Endothelial cell of umbilical vein (primary cell): ENCODE measurements at regions not wholly inside any gene's neighbourhood (a gene's known extent, or its start where the extent isn't known, plus 50 kb on each side); places are given as distances from the start of the nearest gene placed in this dataset.

ENCODE experiments used
- BruUV-seq: library from RNA; stranded (reverse); fragments of 400-500 nt; replicated peaks from 2 replicates; lab custom pipeline; 2021; lab: Mats Ljungman, UMichigan
- CTCF ChIA-PET: fragments of 300-600, 350-600 bp; sonication (Branson Sonifier 250); formaldehyde crosslinking; loops from one replicate; lab custom pipeline; 2021; ENCODE audit warnings: antibody characterized with exemption, inconsistent platforms; lab: Charles Lee
- POLR2A ChIA-PET: fragments of 300-600, 350-600 bp; sonication (Branson Sonifier 250); formaldehyde crosslinking; loops from one replicate; lab custom pipeline; 2021; ENCODE audit warnings: antibody characterized with exemption, inconsistent platforms; lab: Charles Lee
- DNase-seq: peaks from one replicate; pipeline ENCODE4 v3.0.0-alpha.2; 2011; ENCODE audit warnings: low read depth, low spot score
- FAIRE-seq: peaks from 2 replicates; lab custom pipeline; 2011; peaks lifted over from hg19 to GRCh38; lab: Jason Lieb, UNC
- H2AFZ ChIP-seq: 2 replicates; pipeline ENCODE4 v1.6.0; 2012; ENCODE audit warnings: low read depth, low read length, control low read depth, inconsistent platforms
- H3K27ac ChIP-seq: 2 replicates; pipeline ENCODE4 v1.5.1; 2011; ENCODE audit warnings: low read depth, mild to moderate bottlenecking, control low read depth, low read length, moderate library complexity; ENCODE audit not compliant: insufficient read depth
- H3K27me3 ChIP-seq, 2 experiments: 2 replicates each; pipeline versions ENCODE4 v1.6.0 to v1.6.1; 2011; ENCODE audit warnings: low read length in 2 of 2, mixed read lengths in 1 of 2; ENCODE audit not compliant: control insufficient read depth in 2 of 2, insufficient read depth in 2 of 2
- H3K36me3 ChIP-seq, 2 experiments: 2 replicates in 1 of 2; 3 replicates in 1 of 2; pipeline ENCODE4 v1.5.1; 2011; ENCODE audit warnings: low read length in 2 of 2, mild to moderate bottlenecking in 1 of 2, moderate library complexity in 1 of 2; ENCODE audit not compliant: control insufficient read depth in 2 of 2, insufficient read depth in 2 of 2; ENCODE audit errors: extremely low read depth in 1 of 2
- H3K4me1 ChIP-seq: 3 replicates; pipeline ENCODE4 v1.5.1; 2011; ENCODE audit warnings: mild to moderate bottlenecking, low read length; ENCODE audit not compliant: control insufficient read depth, insufficient read depth; ENCODE audit errors: extremely low read depth
- H3K4me2 ChIP-seq: 2 replicates; pipeline ENCODE4 v1.6.1; 2011; ENCODE audit warnings: low read length, control low read depth, mixed read lengths; ENCODE audit not compliant: insufficient read depth
- H3K4me3 ChIP-seq, 3 experiments: fragments of 200-600 bp in 1 of 3; sonication (generic), shearing (Covaris generic) in 1 of 3; replicated peaks in 1 of 3; 2 replicates each; pipeline ENCODE4 v1.5.1; 2011 to 2016; ENCODE audit warnings: control low read depth in 3 of 3, low read length in 3 of 3, mild to moderate bottlenecking in 2 of 3, inconsistent platforms in 1 of 3, low read depth in 1 of 3, moderate library complexity in 1 of 3; ENCODE audit not compliant: insufficient read depth in 1 of 3
- H3K79me2 ChIP-seq: 2 replicates; pipeline ENCODE4 v1.6.0; 2012; ENCODE audit warnings: low read length, inconsistent platforms; ENCODE audit not compliant: control insufficient read depth, insufficient read depth
- H3K9ac ChIP-seq: replicated peaks from 2 replicates; pipeline ENCODE3; 2011; ENCODE audit warnings: low read length, control low read depth; ENCODE audit not compliant: insufficient read depth; ENCODE audit errors: extremely low read depth
- H3K9me1 ChIP-seq: replicated peaks from 3 replicates; pipeline ENCODE4 v1.6.0; 2011; ENCODE audit warnings: mild to moderate bottlenecking, low read length; ENCODE audit not compliant: control insufficient read depth, insufficient read depth; ENCODE audit errors: extremely low read depth
- H3K9me3 ChIP-seq: replicated peaks from 2 replicates; pipeline ENCODE4 v1.5.1; 2012; ENCODE audit warnings: low read length, inconsistent platforms; ENCODE audit not compliant: control insufficient read depth, insufficient read depth
- H4K20me1 ChIP-seq: replicated peaks from 2 replicates; pipeline ENCODE3; 2011; ENCODE audit warnings: mild to moderate bottlenecking, low read length; ENCODE audit not compliant: control insufficient read depth, insufficient read depth; ENCODE audit errors: extremely low read depth
- EZH2 ChIP-seq: IDR thresholded peaks from 2 replicates; pipeline ENCODE4 v1.6.1; 2012; ENCODE audit warnings: borderline replicate concordance, low read depth, mild to moderate bottlenecking, moderate library complexity, low read length, inconsistent platforms; ENCODE audit not compliant: severe bottlenecking
- FOS ChIP-seq: IDR thresholded peaks from 2 replicates; pipeline ENCODE4 v1.6.1; 2011; ENCODE audit warnings: mild to moderate bottlenecking, low read length, moderate library complexity, borderline replicate concordance; ENCODE audit not compliant: insufficient read depth
- GATA2 ChIP-seq: IDR thresholded peaks from 2 replicates; pipeline ENCODE4 v1.7.0; 2011; ENCODE audit warnings: low read depth, mild to moderate bottlenecking, moderate library complexity, mixed read lengths, low read length; ENCODE audit not compliant: insufficient read length, insufficient read depth
- JUN ChIP-seq: IDR thresholded peaks from 2 replicates; pipeline ENCODE4 v1.6.1; 2011; ENCODE audit warnings: borderline replicate concordance, low read depth; ENCODE audit not compliant: insufficient read length, insufficient read depth
- MYC ChIP-seq: IDR thresholded peaks from one replicate; pipeline ENCODE4 v1.6.1; 2011; ENCODE audit warnings: mild to moderate bottlenecking, low read depth, low read length
- POLR2A ChIP-seq: IDR thresholded peaks from 2 replicates; pipeline ENCODE4 v1.6.1; 2012; ENCODE audit warnings: low read depth, mild to moderate bottlenecking, control low read depth, low read length
- POLR2AphosphoS5 ChIP-seq: IDR thresholded peaks from 2 replicates; pipeline ENCODE4 v1.6.1; 2012; ENCODE audit warnings: low read depth, mild to moderate bottlenecking, control low read depth, low read length, moderate library complexity; ENCODE audit not compliant: insufficient read depth
- dilution Hi-C: fragments of 300-500 bp; cut with MboI; formaldehyde crosslinking; loops from one replicate; pipeline ENCODE4 v1.15.0; 2019; ENCODE audit warnings: low sequenced_read_pairs; ENCODE audit not compliant: extremely low pct_ligation_motif_present
- intact Hi-C: fragments of 100-400 bp; cut with micrococcal nuclease; formaldehyde crosslinking; loops from one replicate; pipeline ENCODE4 v1.10.0; 2022
- TF ChIP-seq, protein P1 (sequence below), 2 donors: IDR thresholded peaks; 1 replicate in 1 of 2; 2 replicates in 1 of 2; pipeline ENCODE4 v1.5.1; 2011; ENCODE audit warnings: low read length in 2 of 2, mild to moderate bottlenecking in 2 of 2, moderate library complexity in 2 of 2, control low read depth in 1 of 2, inconsistent platforms in 1 of 2, low read depth in 1 of 2; ENCODE audit not compliant: insufficient read depth in 1 of 2; ENCODE audit errors: extremely low read depth in 1 of 2
- TF ChIP-seq, protein P2 (sequence below): IDR thresholded peaks from 2 replicates; pipeline ENCODE4 v1.6.1; 2011; ENCODE audit not compliant: insufficient read depth, insufficient read length

DNA sequence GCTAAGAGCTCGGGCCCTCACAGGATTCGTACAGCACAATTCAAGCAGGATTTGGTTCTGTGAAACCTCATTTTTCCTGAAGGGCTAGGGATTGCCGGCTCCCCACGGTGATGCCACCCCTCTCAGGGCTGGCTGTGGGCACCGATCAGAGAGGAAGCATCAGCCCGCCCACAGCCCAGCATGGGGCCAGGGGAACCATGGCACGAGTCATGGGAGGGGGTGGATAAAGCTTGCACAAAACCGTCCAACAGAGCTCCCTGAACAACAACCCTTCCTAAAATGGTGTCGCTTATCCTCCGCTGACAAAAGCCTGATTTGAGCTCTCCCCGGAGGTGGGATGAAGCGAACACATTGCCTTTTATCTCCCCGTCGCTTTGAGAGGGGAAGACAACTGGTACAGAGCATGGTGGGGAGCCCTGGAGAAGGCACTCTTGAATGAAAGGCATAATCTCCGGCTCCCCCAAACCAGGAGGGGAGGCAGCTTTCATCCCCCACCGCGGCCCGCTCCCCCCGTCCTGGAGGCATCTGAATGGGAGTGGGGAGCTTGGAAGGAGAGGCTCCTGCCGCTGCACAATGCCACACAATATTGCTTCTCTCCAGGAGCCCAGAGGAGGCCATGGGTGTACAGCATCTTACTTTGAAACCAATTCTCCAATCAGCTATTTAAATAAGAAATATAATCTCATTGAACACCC lies 144.0 kb downstream of the RPS24 start:
- intact Hi-C loops = no loop called here
- no peak for TF ChIP-seq POLR2AphosphoS5
- no peak for TF ChIP-seq JUN
- TF ChIP-seq EZH2 = no peak
- no peak for TF ChIP-seq GATA2
- TF ChIP-seq, protein P1, sequence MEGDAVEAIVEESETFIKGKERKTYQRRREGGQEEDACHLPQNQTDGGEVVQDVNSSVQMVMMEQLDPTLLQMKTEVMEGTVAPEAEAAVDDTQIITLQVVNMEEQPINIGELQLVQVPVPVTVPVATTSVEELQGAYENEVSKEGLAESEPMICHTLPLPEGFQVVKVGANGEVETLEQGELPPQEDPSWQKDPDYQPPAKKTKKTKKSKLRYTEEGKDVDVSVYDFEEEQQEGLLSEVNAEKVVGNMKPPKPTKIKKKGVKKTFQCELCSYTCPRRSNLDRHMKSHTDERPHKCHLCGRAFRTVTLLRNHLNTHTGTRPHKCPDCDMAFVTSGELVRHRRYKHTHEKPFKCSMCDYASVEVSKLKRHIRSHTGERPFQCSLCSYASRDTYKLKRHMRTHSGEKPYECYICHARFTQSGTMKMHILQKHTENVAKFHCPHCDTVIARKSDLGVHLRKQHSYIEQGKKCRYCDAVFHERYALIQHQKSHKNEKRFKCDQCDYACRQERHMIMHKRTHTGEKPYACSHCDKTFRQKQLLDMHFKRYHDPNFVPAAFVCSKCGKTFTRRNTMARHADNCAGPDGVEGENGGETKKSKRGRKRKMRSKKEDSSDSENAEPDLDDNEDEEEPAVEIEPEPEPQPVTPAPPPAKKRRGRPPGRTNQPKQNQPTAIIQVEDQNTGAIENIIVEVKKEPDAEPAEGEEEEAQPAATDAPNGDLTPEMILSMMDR (IDR thresholded peaks at IDR 0.05; ENCODE audit: extremely low read depth in 1 of 2, insufficient read depth in 1 of 2, low read depth in 1 of 2, low read length in 2 of 2) = no peak
- TF ChIP-seq MYC = no peak
- TF ChIP-seq, protein P2, sequence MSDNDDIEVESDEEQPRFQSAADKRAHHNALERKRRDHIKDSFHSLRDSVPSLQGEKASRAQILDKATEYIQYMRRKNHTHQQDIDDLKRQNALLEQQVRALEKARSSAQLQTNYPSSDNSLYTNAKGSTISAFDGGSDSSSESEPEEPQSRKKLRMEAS = no peak
- no peak for TF ChIP-seq FOS
- no peak for TF ChIP-seq POLR2A

More for the DNA sequence above, 144.0 kb downstream of the RPS24 start:
- H3K4me3 ChIP-seq = no peak overlapping the region
- no peaks in the 10 kb centered on the region for H4K20me1 ChIP-seq
- no peak overlapping the region for H3K4me2 ChIP-seq
- no peak overlapping the region for H2AFZ ChIP-seq
- DNase-seq (no peak), FAIRE-seq (no peak)
- no peaks in the 10 kb centered on the region for H3K9me1 ChIP-seq
- no peak overlapping the region for H3K27ac ChIP-seq
- no peaks in the 10 kb centered on the region for H3K4me1 ChIP-seq
- no peaks in the 10 kb centered on the region for H3K79me2 ChIP-seq
- H3K9me3 ChIP-seq = no peaks in the 10 kb centered on the region
- no peaks in the 10 kb centered on the region for H3K36me3 ChIP-seq
- ChIA-PET POLR2A (no interaction called here), CTCF (no interaction called here)
- no TSS peak for BruUV-seq
- dilution Hi-C loops = no loop called here
- H3K27me3 ChIP-seq = peaks cover 0 to 4% of the 10 kb centered on the region in 2 experiments
- no peak overlapping the region for H3K9ac ChIP-seq
